ENCODE measurements at regions not wholly inside any gene's neighbourhood (a gene's known extent, or its start where the extent isn't known, plus 50 kb on each side); places are given as distances from the start of the nearest gene placed in this dataset.

- TF ChIP-seq EZH2 (IDR thresholded peaks at IDR 0.05; ENCODE audit: low read length, missing control alignments): no peak
- no peak for TF ChIP-seq CTCF (conservative IDR thresholded peaks at IDR 0.05 in 1 of 2, IDR thresholded peaks at IDR 0.05 in 1 of 2; ENCODE audit: low read depth in 1 of 2, low read length in 2 of 2)
Measured at GRCh38 chr2:155692106-155692505, 640.4 kb downstream of the NR4A2 start.

Data from fibroblast of lung (primary cell).